H1 (cell line): ENCODE measurements at regions not wholly inside any gene's neighbourhood (a gene's known extent, or its start where the extent isn't known, plus 50 kb on each side); places are given as distances from the start of the nearest gene placed in this dataset.

Source experiments
- BRCA1 ChIP-seq: IDR thresholded peaks from 2 replicates; pipeline ENCODE4 v1.6.1; 2012; ENCODE audit warnings: low read depth, low read length, improper control_type of control experiment
- CHD2 ChIP-seq: IDR thresholded peaks from 2 replicates; pipeline ENCODE4 v1.6.1; 2012; ENCODE audit warnings: low read length, improper control_type of control experiment
- EP300 ChIP-seq, 2 experiments: IDR thresholded peaks; 1 replicate in 1 of 2; 2 replicates in 1 of 2; pipeline ENCODE4 v1.6.1; 2011 to 2012; ENCODE audit warnings: low read depth in 2 of 2, low read length in 2 of 2, mild to moderate bottlenecking in 2 of 2, borderline replicate concordance in 1 of 2, inconsistent platforms in 1 of 2, moderate library complexity in 1 of 2

DNA sequence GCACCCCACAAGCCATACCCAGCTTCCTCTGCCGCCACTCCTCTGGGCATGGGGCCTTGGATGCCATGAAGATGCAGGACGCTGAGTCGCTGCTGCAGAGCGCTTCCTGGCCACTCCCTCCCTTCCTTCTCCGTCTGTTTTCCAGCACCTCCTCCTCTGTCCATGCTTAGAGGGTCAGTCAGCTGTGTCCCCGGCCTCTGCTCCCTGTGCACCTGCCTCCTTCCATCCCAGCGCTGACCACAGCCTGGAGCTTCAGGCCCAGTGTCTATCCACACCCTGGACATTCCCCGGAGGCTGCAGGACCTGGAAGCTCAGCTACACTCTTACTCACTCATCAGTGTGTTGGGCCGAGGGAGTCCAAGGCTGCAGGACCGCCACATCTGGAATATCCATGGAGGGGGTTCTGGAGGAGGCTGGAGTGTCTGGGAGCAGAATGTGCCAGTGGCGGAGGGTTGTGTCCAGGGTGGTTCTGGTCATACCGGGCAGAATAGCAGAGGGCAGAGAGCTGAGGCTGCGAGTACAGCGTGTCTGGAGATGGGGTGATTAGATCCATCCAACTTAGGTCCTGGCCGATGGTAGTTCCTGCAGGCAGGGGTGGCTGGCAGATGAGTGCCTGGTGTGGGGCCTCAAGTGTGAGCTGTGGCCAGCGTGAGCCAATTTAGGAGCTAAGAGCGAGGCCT, 58.6 kb upstream of the ADRA2C start (continued):
- no peak for TF ChIP-seq BRCA1
- no peak for TF ChIP-seq CHD2
- TF ChIP-seq EP300 (IDR thresholded peaks at IDR 0.05; ENCODE audit: borderline replicate concordance in 1 of 2, low read depth in 2 of 2, low read length in 2 of 2): no peak
- TF ChIP-seq, all 59 proteins: peak for 0
